DOHH2 (cell line): ENCODE measurements at regions not wholly inside any gene's neighbourhood (a gene's known extent, or its start where the extent isn't known, plus 50 kb on each side); places are given as distances from the start of the nearest gene placed in this dataset.

Experiments
- H3F3A ChIP-seq: fragments of 200-600 bp; sonication (generic), shearing (Covaris generic); 2 replicates; pipeline ENCODE4 v1.6.0; 2016; ENCODE audit warnings: antibody characterized with exemption, mild to moderate bottlenecking; ENCODE audit not compliant: control insufficient read depth, insufficient read depth
- H3K27ac ChIP-seq: fragments of 200-600 bp; sonication (generic); 2 replicates; pipeline ENCODE4 v1.5.1; 2014; ENCODE audit warnings: low read depth, mild to moderate bottlenecking, low read length, moderate library complexity
- H3K27me3 ChIP-seq: fragments of 200-600 bp; sonication (generic); 2 replicates; pipeline ENCODE4 v1.6.1; 2014; ENCODE audit warnings: mild to moderate bottlenecking, low read length, mixed read lengths; ENCODE audit not compliant: control insufficient read depth
- H3K36me3 ChIP-seq: fragments of 200-600 bp; sonication (generic); 2 replicates; pipeline ENCODE4 v1.6.1; 2014; ENCODE audit warnings: mild to moderate bottlenecking, low read length, moderate library complexity, mixed read lengths; ENCODE audit not compliant: control insufficient read depth
- H3K4me1 ChIP-seq: fragments of 200-600 bp; sonication (generic); 2 replicates; pipeline ENCODE4 v1.6.1; 2014; ENCODE audit warnings: mild to moderate bottlenecking, low read length, mixed read lengths; ENCODE audit not compliant: control insufficient read depth
- H3K4me2 ChIP-seq: fragments of 200-600 bp; sonication (generic); 2 replicates; pipeline ENCODE4 v1.6.0; 2014; ENCODE audit warnings: mild to moderate bottlenecking, low read length, moderate library complexity
- H3K4me3 ChIP-seq: fragments of 200-600 bp; sonication (generic); 2 replicates; pipeline ENCODE4 v1.5.1; 2014; ENCODE audit warnings: mild to moderate bottlenecking, low read length, mixed read lengths
- H3K79me2 ChIP-seq: fragments of 200-600 bp; sonication (generic); 2 replicates; pipeline ENCODE4 v1.6.1; 2014; ENCODE audit warnings: mild to moderate bottlenecking, low read length, mixed read lengths; ENCODE audit not compliant: control insufficient read depth
- H3K9me2 ChIP-seq: fragments of 200-600 bp; sonication (generic); replicated peaks from 2 replicates; pipeline ENCODE4 v1.6.1; 2014; ENCODE audit warnings: mild to moderate bottlenecking, low read length, mixed read lengths; ENCODE audit not compliant: control insufficient read depth
- H3K9me3 ChIP-seq: fragments of 200-600 bp; sonication (generic); 2 replicates; pipeline ENCODE4 v1.6.1; 2014; ENCODE audit warnings: antibody characterized with exemption, low read length, mixed read lengths; ENCODE audit not compliant: control insufficient read depth, insufficient read depth
- H4K20me1 ChIP-seq: fragments of 200-600 bp; sonication (generic); 2 replicates; pipeline ENCODE4 v1.6.0; 2014; ENCODE audit warnings: low read depth, mild to moderate bottlenecking, antibody characterized with exemption, low read length, moderate library complexity; ENCODE audit not compliant: control insufficient read depth, insufficient read depth
- CTCF ChIP-seq: fragments of 200-600 bp; sonication (generic); IDR thresholded peaks from one replicate; pipeline ENCODE4 v1.5.1; 2014; ENCODE audit warnings: antibody characterized with exemption, mild to moderate bottlenecking, low read depth, low read length; ENCODE audit not compliant: poor library complexity, severe bottlenecking
- EZH2phosphoT487 ChIP-seq: fragments of 200-600 bp; sonication (generic); IDR thresholded peaks from 2 replicates; pipeline ENCODE4 v1.6.1; 2017; ENCODE audit warnings: borderline replicate concordance, mild to moderate bottlenecking, antibody characterized with exemption, low read length, moderate library complexity, mixed read lengths

- Histone ChIP-seq H3K36me3 (no peaks in the 10 kb centered on the region), H3K4me3 (no peak overlapping the region), H3K4me1 (no peaks in the 10 kb centered on the region), H4K20me1 (no peaks in the 10 kb centered on the region), H3K27me3 (peaks cover 2% of the 10 kb centered on the region; the same call in 1 of the 2 replicates), H3F3A (no peaks in the 10 kb centered on the region), H3K4me2 (no peak overlapping the region), H3K9me2 (no peaks in the 10 kb centered on the region), H3K9me3 (no peaks in the 10 kb centered on the region), H3K27ac (no peak overlapping the region), H3K79me2 (no peaks in the 10 kb centered on the region)
- TF ChIP-seq EZH2phosphoT487 (no peak), CTCF (no peak)
Observed at GRCh38 chr10:32150532-32151101, 94.4 kb upstream of the KIF5B start.

- Histone ChIP-seq H3K79me2 (no peaks in the 10 kb centered on the region), H3K4me2 (no peak overlapping the region), H3F3A (no peaks in the 10 kb centered on the region), H3K4me1 (no peaks in the 10 kb centered on the region), H3K9me3 (no peaks in the 10 kb centered on the region), H4K20me1 (no peaks in the 10 kb centered on the region), H3K27ac (no peak overlapping the region), H3K27me3 (no peaks in the 10 kb centered on the region), H3K9me2 (no peaks in the 10 kb centered on the region), H3K4me3 (no peak overlapping the region), H3K36me3 (no peaks in the 10 kb centered on the region)
- TF ChIP-seq CTCF (no peak), EZH2phosphoT487 (no peak)
Observed at GRCh38 chr10:32149252-32149955, 93.2 kb upstream of the KIF5B start.

GRCh38 chr10:32148864-32149251 lies 92.6 kb upstream of the KIF5B start:
- no peak overlapping the region for H3K27ac ChIP-seq
- no peaks in the 10 kb centered on the region for H3K27me3 ChIP-seq
- no peaks in the 10 kb centered on the region for H3K9me3 ChIP-seq
- no peaks in the 10 kb centered on the region for H4K20me1 ChIP-seq
- H3K4me2 ChIP-seq, result no peak overlapping the region
- no peak overlapping the region for H3K4me3 ChIP-seq
- TF ChIP-seq CTCF (no peak), EZH2phosphoT487 (no peak)
- H3K9me2 ChIP-seq, result no peaks in the 10 kb centered on the region
- no peaks in the 10 kb centered on the region for H3K36me3 ChIP-seq
- H3K4me1 ChIP-seq, result no peaks in the 10 kb centered on the region
- no peaks in the 10 kb centered on the region for H3K79me2 ChIP-seq
- H3F3A ChIP-seq, result no peaks in the 10 kb centered on the region
